ENCODE measurements at regions not wholly inside any gene's neighbourhood (a gene's known extent, or its start where the extent isn't known, plus 50 kb on each side); places are given as distances from the start of the nearest gene placed in this dataset.
"Not testable (repeated sequence)": the region's sequence is repeated elsewhere in the genome, so short reads cannot be mapped to it uniquely, and the experiment has no call there.

DNA sequence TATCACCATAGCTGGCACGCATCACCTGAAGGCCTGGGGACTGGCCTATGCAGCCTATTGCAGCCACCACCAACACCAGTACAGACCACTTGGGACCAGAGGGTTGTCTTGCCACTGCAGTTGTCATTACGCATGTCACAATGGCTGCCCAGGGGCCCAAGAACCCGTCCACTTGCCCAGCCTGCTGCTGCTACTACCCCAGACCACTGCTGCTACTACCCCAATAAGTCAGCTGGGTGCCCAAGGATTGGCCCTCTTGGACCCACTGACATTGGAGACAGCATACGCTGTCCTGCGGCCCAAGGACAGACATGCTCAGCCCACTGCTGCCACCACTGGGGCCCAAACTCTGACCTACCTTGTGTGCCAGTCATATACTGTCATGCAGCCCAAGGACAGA lies 102.7 kb upstream of the OR9Q1 start:
- no peak for DNase-seq

DNA sequence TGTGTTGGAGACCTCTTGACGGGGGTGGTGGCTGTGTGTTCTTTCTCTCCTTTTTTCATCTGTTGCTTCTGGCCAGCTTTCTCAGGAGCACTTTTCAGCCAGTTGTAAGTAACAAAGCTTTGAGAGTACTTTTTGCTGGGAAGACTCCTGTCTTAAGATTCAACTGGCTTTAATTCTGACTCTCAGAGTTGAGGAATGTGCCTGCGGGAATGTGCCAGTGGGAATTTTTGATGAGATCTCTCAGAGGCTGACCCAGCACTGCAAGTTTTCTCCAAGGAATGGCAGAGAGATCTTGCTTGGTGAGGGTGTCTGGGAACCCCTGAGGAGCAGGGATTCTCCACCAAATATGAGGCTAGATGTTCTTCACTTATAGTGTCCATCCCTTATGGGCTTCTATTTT lies 91.6 kb upstream of the OR9Q1 start:
- DNase-seq = no peak

DNA sequence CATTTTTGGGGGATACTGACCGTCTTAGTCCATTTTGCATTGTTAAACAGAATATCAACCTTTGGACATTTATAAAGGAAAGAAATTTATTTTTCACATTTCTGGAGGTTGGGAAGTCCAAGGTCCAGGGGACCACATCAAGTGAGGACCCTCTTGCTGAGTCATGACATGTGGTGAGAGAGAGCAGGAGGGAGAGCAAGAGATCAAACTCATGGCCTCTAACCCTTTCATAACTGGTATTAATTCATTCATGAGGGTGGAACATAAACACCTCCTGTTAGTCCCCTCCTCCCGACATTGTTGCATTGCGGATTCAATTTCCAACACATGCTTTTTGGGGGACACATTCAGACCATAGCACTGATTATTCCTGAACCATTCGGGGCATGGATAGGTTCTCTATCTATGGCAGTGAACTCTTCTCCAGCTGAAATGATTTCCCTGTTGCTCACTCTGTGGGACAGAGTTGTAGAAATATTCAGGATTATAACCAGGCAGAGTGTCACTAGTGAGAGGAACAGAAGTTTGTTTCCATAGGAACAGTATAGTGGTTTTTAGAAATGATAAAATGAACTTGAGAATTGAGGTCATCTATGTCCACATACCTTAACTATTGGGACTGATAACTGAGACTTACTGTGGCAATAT lies 88.2 kb upstream of the OR9Q1 start:
- no peak for DNase-seq

DNA sequence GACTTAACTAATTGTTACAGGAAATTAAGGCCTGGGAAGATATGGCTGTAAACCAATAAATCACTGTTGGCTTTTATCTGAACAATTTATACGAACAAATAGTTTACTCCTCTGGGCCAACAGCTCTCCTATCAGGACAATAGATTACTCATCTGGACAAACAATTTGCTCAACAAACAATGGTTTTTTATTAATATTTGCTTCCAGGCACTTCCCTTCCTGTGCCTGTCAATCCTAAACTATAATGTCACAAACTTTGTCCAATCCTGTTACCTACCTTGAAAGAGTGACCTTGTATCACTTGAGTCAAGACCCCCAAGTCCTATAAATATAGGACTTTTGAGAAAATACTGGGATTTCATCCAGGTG lies 87.6 kb upstream of the OR9Q1 start:
- DNase-seq = no peak

DNA sequence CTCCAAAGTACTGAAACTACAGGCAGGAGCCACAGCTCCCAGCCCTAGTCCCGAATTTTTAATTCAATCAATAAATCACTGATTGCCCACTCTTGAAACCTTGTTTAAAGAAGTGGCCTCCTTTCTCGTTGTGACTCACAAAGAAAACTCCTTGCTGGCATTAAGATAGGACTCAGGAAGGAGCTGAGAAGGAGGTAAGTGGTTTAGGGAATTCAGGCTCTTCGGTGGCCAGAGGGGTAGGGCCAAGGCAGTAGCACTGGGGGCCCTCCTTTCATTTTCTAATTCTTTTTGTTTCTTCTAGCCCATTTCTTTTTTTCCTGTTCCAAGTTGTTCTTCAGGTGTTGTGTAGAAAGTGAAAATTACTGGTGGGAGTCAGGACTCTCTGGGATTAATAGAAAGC lies 86.2 kb upstream of the OR9Q1 start:
- DNase-seq = no peak

DNA sequence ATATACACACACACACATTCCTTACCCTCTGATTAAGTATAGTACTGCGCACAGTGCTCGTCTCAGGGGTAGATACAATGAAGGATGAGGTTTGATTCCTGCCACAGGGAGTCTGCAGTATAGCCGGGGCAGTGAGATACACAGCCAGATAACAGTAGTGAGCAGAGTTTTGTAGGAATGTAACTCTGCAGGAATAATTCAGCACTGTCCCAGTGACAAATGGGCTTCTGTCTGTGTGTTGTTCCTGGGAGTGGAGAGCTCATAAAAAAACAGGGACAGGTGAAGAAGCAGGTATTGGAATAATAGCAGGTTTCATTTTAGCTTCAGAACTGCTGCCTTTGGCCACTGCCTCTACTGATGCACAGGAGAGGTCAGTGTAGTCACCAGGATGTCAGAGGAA lies 85.3 kb upstream of the OR9Q1 start:
- DNase-seq = no peak

DNA sequence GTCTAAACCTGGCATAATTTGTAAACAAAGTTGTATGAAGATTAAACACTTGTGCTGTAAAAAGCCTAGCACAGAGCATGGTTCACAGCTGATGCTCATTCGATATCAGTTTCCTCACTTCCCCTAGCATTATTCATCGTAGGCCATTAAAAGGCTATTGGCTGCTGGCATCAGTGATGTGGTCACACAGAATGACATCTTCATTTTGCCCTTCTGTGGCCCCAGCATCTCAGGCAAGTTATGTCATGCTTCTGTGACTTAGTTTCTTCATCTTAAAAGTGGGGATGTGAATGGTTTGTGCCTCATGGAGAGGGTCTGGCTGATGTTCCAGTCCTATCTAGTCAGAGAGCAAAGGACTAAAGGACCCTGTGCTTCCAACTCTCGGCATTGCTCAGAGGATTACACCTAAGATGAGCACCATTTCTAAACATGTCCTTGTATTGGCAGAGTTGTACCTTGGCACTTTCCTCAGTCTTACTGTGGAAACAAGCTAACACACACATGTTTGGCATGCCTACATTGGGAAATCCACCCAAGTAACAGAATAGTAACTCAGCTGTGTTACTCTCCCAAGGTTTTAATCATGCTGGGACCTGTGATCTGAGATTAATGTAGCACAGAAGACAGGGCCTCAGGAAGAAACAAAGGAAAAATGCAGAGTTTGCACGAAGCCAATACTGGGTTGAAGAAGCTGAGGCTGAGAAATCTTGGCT lies 83.5 kb upstream of the OR9Q1 start:
- no peak for DNase-seq

DNA sequence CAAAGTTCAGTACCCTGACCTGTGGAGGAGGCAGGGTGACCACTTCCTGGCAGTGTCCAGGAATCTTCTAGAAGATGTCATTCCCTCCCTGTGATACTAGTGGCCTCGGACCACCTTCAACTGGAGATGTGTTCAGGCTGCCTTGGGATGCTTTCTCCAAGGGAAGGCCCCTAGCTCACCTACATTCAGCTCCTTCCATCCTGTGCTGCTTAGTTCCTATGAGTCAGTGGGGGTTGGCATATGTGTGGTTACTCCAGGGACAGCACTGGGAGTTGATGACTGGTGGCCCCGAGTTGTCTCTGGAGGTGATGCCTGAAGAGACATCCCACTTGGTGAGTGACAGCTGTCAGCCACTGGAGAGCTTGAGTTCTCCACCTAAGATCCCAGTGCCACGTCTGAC lies 81.8 kb upstream of the OR9Q1 start:
- DNase-seq = no peak

DNA sequence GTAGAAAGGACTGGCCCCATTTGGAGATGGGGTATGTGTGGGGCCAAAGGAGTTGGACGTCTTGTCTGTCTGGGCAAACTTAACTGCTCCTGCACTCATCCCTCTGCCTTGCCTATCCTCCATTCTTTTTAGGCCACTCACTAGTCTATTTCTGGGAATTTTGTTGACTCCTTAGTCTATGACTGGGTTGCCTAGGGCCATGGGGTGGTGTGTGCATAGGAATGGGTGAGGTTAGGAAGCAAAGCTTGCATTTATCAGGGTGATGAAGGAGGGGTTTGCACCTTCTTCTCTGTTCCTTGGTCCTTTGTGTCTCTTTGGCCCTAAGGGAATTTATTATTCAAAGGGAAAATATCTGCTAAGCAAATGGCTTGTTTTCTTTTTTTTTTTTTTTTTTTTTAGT lies 80.9 kb upstream of the OR9Q1 start:
- no peak for DNase-seq

DNA sequence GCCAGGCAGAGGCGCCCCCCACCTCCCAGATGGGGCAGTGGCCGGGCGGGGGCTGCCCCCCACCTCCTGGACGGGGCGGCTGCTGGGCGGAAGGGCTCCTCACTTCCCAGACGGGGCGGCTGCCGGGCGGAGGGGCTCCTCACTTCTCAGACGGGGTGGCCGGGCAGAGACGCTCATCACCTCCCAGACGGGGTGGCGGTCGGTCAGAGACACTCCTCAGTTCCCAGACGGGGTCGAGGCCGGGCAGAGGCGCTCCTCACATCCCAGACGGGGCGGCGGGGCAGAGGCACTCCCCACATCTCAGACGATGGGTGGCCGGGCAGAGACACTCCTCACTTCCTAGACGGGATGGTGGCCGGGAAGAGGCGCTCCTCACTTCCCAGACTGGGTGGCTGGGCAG lies 79.9 kb upstream of the OR9Q1 start:
- not testable (repeated sequence) for DNase-seq

DNA sequence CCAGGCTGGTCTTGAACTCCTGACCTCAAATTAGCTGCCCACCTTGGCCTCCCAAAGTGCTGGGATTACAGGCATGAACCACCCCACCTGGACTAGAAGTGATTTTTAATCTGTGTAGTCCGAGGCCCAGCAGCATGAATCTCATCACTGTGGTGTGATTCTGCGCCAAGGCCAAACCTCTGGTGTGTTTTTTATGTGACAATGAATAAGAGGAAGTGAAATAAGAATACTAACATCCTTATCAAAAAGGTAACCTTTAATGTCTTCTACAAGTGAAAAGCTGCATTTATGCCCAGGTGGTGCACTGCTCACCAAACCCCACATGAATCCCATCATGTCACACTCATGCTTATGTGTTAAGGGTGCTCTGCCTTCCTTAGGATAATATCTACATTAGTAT lies 77.1 kb upstream of the OR9Q1 start:
- DNase-seq = no peak

DNA sequence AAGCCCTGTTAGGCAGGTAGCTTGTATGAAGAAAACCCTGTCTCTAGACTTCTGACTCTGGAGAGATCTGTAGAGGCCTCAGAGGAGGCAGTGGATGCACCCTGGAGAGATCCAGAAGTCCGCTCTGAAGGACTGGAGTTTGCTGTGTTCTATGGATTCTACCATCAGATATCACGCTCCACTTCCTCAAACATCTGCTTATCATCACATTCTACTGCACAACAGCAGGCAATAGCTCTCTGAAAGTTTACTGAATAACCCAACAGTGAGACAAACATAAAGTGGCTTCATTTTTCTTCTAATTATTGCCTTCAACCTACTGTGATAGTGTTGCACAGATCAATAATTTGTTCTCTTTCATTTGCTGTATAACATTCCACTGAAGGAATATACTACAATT lies 59.0 kb upstream of the OR9Q1 start:
- no peak for DNase-seq

DNA sequence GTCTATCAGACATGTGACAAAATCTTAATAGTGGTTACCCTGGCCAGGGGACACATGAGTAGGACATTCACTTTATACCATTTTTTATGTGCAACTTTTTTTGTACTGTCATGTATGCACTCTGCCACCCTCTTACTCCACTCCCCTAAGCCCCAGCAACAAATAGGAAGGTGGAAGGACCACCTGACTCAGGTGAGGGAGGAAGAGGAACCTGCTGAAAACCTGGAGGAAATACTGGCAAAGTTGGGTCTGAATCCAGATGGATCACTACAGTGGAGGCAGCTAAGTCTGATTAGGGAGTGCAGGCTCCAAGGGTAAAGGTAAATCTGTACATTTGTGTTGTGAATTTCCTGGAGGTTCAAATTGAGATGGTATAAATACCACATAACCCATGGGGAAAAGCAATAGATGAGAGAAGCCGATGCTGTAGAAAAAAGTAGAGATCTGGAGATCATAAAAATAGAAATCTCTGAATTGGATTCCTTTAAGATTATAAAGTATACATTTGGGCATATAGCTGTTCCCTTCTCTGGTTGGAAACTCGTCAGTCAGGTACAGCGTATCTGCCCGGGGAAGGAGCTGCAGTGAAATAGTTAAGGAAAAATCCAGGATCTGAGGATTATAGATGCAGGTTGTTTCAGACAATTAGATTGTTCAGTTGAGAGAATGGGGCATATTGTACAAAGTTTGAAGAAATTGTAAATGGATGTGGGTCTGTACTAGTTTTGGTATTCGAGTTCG lies 52.2 kb upstream of the OR9Q1 start:
- DNase-seq = no peak

DNA sequence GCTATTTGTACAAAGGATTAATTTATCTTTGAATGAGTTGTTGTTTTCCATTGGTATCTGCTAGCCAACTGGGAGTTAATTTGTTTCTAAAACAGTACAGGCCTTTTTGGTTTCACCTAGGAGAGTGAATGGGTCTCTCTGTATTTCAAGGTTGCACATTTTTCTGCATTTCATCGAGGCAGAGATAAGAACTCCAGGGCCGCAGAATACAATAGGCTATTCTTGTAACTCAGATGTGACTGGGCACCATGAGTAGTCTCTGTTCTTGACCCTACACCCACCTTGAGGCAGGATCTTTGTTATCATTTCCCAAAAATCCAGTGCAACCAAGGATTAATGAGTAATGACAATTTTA lies 51.7 kb upstream of the OR9Q1 start:
- no peak for DNase-seq

Measured in RPMI8226 (cell line).